ENCODE measurements at regions not wholly inside any gene's neighbourhood (a gene's known extent, or its start where the extent isn't known, plus 50 kb on each side); places are given as distances from the start of the nearest gene placed in this dataset.

- no peak for DNase-seq
These were observed 245.9 kb upstream of the TOPAZ1 start for GRCh38 chr3:43995547-43996378.

GRCh38 chr3:43996379-43997301 lies 245.0 kb upstream of the TOPAZ1 start:
- DNase-seq: peak; percentile 89

- DNase-seq: no peak
These were observed 244.4 kb upstream of the TOPAZ1 start for GRCh38 chr3:43997316-43997715.

GRCh38 chr3:43997788-43998369 lies 243.8 kb upstream of the TOPAZ1 start:
- DNase-seq: no peak

- peak; percentile 84 for DNase-seq
These were observed 243.3 kb upstream of the TOPAZ1 start for GRCh38 chr3:43998370-43998835.

GRCh38 chr3:43998836-43999727 lies 242.6 kb upstream of the TOPAZ1 start:
- peak; percentile 86 for DNase-seq

- no peak for DNase-seq
These were observed 241.9 kb upstream of the TOPAZ1 start for GRCh38 chr3:43999728-44000319.

GRCh38 chr3:44000586-44000985 lies 241.1 kb upstream of the TOPAZ1 start:
- DNase-seq: no peak

GRCh38 chr3:44001072-44001471 lies 240.6 kb upstream of the TOPAZ1 start:
- no peak for DNase-seq

GRCh38 chr3:44003801-44004200 lies 237.9 kb upstream of the TOPAZ1 start:
- DNase-seq: no peak

- DNase-seq: no peak
These were observed 230.0 kb upstream of the TOPAZ1 start for GRCh38 chr3:44011680-44012079.

- no peak for DNase-seq
These were observed 229.4 kb upstream of the TOPAZ1 start for GRCh38 chr3:44012160-44012899.

GRCh38 chr3:44013967-44014366 lies 227.7 kb upstream of the TOPAZ1 start:
- DNase-seq: no peak

- DNase-seq: no peak
These were observed 226.5 kb upstream of the TOPAZ1 start for GRCh38 chr3:44015170-44015569.

GRCh38 chr3:44016818-44017217 lies 224.9 kb upstream of the TOPAZ1 start:
- no peak for DNase-seq

- no peak for DNase-seq
These were observed 222.8 kb upstream of the TOPAZ1 start for GRCh38 chr3:44018926-44019325.

GRCh38 chr3:44019736-44020135 lies 221.9 kb upstream of the TOPAZ1 start:
- DNase-seq: peak; percentile 69

GRCh38 chr3:44020143-44020542 lies 221.5 kb upstream of the TOPAZ1 start:
- no peak for DNase-seq

- peak; percentile 87 for DNase-seq
These were observed 219.8 kb upstream of the TOPAZ1 start for GRCh38 chr3:44021651-44022594.

Measured in retina (tissue), 1 donor.